ENCODE measurements at regions not wholly inside any gene's neighbourhood (a gene's known extent, or its start where the extent isn't known, plus 50 kb on each side); places are given as distances from the start of the nearest gene placed in this dataset.

DNA sequence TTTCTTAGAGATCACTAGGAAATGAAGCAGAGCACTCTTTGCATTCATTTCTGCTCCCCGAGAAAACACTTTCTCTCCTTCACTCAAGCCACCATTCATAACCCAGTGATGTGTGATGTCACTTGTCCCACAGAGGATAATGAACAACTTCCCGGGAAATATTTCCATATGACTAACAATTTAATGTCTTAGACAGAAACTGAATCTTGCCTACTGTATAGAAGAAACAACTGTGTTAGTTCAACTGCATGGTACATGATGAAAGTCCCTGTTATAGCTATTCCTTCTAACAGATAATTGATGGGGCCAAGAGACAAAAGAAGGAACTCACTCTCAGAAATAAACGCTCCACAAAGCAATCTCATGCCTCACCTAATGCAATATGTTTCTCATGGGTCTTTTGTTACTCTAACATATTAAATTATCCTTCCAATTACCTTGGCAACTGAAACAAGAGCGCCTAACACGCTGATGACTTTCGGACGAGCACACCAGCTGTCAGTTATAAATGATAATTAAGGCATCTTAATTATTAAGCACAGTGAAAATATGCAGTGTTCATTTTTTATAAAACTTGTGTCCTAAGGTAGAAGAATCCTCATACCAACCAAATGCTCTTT lies 113.7 kb upstream of the TLR3 start:
- DNase-seq (ENCODE audit: unreplicated experiment) = no peak
- TF ChIP-seq, protein P1, sequence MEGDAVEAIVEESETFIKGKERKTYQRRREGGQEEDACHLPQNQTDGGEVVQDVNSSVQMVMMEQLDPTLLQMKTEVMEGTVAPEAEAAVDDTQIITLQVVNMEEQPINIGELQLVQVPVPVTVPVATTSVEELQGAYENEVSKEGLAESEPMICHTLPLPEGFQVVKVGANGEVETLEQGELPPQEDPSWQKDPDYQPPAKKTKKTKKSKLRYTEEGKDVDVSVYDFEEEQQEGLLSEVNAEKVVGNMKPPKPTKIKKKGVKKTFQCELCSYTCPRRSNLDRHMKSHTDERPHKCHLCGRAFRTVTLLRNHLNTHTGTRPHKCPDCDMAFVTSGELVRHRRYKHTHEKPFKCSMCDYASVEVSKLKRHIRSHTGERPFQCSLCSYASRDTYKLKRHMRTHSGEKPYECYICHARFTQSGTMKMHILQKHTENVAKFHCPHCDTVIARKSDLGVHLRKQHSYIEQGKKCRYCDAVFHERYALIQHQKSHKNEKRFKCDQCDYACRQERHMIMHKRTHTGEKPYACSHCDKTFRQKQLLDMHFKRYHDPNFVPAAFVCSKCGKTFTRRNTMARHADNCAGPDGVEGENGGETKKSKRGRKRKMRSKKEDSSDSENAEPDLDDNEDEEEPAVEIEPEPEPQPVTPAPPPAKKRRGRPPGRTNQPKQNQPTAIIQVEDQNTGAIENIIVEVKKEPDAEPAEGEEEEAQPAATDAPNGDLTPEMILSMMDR (IDR thresholded peaks at IDR 0.05; ENCODE audit: unreplicated experiment) = no peak
- no peaks in the 10 kb centered on the region for H3K36me3 Mint-ChIP-seq (ENCODE audit: insufficient read depth, unreplicated experiment)

GRCh38 chr4:185955826-185956543 lies 113.0 kb upstream of the TLR3 start:
- TF ChIP-seq, protein P1 (IDR thresholded peaks at IDR 0.05; ENCODE audit: unreplicated experiment) = no peak
- BruUV-seq (replicated peaks) = no TSS peak
- no peaks in the 10 kb centered on the region for H3K27me3 Mint-ChIP-seq (ENCODE audit: insufficient read depth, unreplicated experiment)
- H3K9me3 Mint-ChIP-seq (ENCODE audit: unreplicated experiment) = no peaks in the 10 kb centered on the region
- no peaks in the 10 kb centered on the region for H3K36me3 Mint-ChIP-seq (ENCODE audit: insufficient read depth, unreplicated experiment)
- no peak overlapping the region for H3K4me3 Mint-ChIP-seq (ENCODE audit: unreplicated experiment)
- ChIA-PET POLR2A (no interaction called here), CTCF (interaction anchor here (0.9 kb wide), 1 partner anchor 358 kb away, joined by 3 read pairs; no protein-coding TSS in a partner anchor)
- H3K27ac Mint-ChIP-seq (ENCODE audit: low read depth, unreplicated experiment) = no peak overlapping the region
- intact Hi-C loops (cut with micrococcal nuclease) = no loop called here
- peaks cover 5% of the 10 kb centered on the region for H3K4me1 Mint-ChIP-seq (ENCODE audit: insufficient read depth, unreplicated experiment)
- no peak for DNase-seq (ENCODE audit: unreplicated experiment)

More for the DNA sequence above, 113.7 kb upstream of the TLR3 start:
- Mint-ChIP-seq H3K4me3 (ENCODE audit: unreplicated experiment) (no peak overlapping the region), H3K27ac (ENCODE audit: low read depth, unreplicated experiment) (no peak overlapping the region), H3K4me1 (ENCODE audit: insufficient read depth, unreplicated experiment) (peaks cover 10% of the 10 kb centered on the region), H3K9me3 (ENCODE audit: unreplicated experiment) (no peaks in the 10 kb centered on the region), H3K27me3 (ENCODE audit: insufficient read depth, unreplicated experiment) (no peaks in the 10 kb centered on the region)
- BruUV-seq (replicated peaks) = no TSS peak
- intact Hi-C loops (cut with micrococcal nuclease) = no loop called here
- POLR2A ChIA-PET = interaction anchor here (0.7 kb wide), 1 partner anchor 91 kb away, joined by 3 read pairs; no protein-coding TSS in a partner anchor
- CTCF ChIA-PET = interaction anchor here (0.7 kb wide), 1 partner anchor 74 kb away, joined by 3 read pairs; no protein-coding TSS in a partner anchor

DNA sequence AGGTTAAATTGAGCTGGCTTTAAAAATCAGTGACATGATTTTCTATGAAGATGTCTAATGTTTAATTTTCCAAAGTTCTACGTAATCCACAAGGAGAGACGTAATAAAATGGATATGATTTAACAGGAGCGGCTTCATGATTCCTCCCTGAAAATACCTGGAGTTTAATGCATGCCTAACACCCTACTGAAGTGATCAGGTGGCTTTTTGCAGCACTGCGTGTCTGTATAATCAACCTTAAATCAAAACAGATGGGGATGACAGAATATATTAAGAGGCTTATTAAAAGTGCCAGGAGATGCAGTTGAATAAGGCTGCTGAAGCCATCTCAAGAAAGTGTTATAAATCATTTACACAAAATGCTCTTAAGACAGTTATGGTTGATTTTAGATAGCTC lies 112.4 kb upstream of the TLR3 start:
- Mint-ChIP-seq H3K27ac (ENCODE audit: low read depth, unreplicated experiment) (no peak overlapping the region), H3K4me3 (ENCODE audit: unreplicated experiment) (no peak overlapping the region), H3K27me3 (ENCODE audit: insufficient read depth, unreplicated experiment) (no peaks in the 10 kb centered on the region), H3K4me1 (ENCODE audit: insufficient read depth, unreplicated experiment) (no peaks in the 10 kb centered on the region), H3K36me3 (ENCODE audit: insufficient read depth, unreplicated experiment) (no peaks in the 10 kb centered on the region), H3K9me3 (ENCODE audit: unreplicated experiment) (no peaks in the 10 kb centered on the region)
- CTCF ChIA-PET = interaction anchor here (0.6 to 0.9 kb wide), 2 partner anchors 65 to 358 kb away, joined by 3 read pairs; no protein-coding TSS in a partner anchor
- no TSS peak for BruUV-seq (replicated peaks)
- DNase-seq (ENCODE audit: unreplicated experiment) = no peak
- TF ChIP-seq, protein P1 (IDR thresholded peaks at IDR 0.05; ENCODE audit: unreplicated experiment) = no peak
- POLR2A ChIA-PET = interaction anchor here (0.7 kb wide), 1 partner anchor 14 kb away, joined by 3 read pairs; no protein-coding TSS in a partner anchor
- intact Hi-C loops (cut with micrococcal nuclease) = no loop called here

DNA sequence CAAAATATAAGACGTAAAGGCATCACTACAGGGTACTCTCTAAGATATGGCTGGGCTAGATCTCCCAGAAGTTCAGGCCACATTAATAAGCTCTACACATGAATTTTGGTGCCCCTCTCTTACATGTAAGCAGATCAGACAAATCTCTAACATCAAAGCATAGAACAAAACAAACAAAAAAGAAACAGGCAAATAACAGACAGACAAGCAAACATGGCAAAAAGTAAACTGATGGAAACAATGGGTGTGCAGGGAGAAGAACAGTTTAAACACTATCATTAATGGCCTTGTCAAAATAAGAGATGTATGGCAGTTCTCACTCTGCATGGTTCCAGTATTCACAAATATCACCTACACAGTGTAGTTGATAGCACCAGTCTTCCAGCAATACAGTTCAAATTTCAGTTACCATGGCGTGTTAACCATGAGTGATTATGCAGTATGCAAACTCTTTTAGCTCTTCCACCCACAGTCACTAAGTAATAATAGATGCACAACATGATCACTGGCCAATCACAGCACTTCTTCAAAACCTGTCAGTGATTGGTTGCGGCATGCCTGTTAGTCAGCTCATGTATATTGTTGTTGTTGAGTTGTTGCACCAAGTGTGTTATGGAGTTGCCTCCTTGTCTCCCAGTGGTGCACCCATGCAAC lies 110.7 kb upstream of the TLR3 start:
- Mint-ChIP-seq H3K36me3 (ENCODE audit: insufficient read depth, unreplicated experiment) (no peaks in the 10 kb centered on the region), H3K9me3 (ENCODE audit: unreplicated experiment) (no peaks in the 10 kb centered on the region), H3K4me1 (ENCODE audit: insufficient read depth, unreplicated experiment) (no peaks in the 10 kb centered on the region), H3K27ac (ENCODE audit: low read depth, unreplicated experiment) (no peak overlapping the region), H3K4me3 (ENCODE audit: unreplicated experiment) (no peak overlapping the region), H3K27me3 (ENCODE audit: insufficient read depth, unreplicated experiment) (no peaks in the 10 kb centered on the region)
- ChIA-PET CTCF (no interaction called here), POLR2A (interaction anchor here (1.1 kb wide), 1 partner anchor 15 kb away, joined by 3 read pairs; no protein-coding TSS in a partner anchor)
- TF ChIP-seq, protein P1 (IDR thresholded peaks at IDR 0.05; ENCODE audit: unreplicated experiment) = no peak
- DNase-seq (ENCODE audit: unreplicated experiment) = no peak
- no TSS peak for BruUV-seq (replicated peaks)
- intact Hi-C loops (cut with micrococcal nuclease) = no loop called here
